Muscle layer of duodenum (tissue), 2 donors: ENCODE measurements at regions not wholly inside any gene's neighbourhood (a gene's known extent, or its start where the extent isn't known, plus 50 kb on each side); places are given as distances from the start of the nearest gene placed in this dataset.

Source experiments
- H3K27ac ChIP-seq: one replicate; pipeline ENCODE4 v1.7.0; 2013; ENCODE audit warnings: mild to moderate bottlenecking, low read length
- H3K27me3 ChIP-seq: one replicate; pipeline ENCODE4 v1.7.0; 2013; ENCODE audit warnings: low read depth, mild to moderate bottlenecking, control low read depth, low read length
- H3K36me3 ChIP-seq, 2 donors: one replicate each; pipeline ENCODE4 v1.7.0; 2013; ENCODE audit warnings: low read length in 2 of 2, control low read depth in 1 of 2, mild to moderate bottlenecking in 1 of 2; ENCODE audit not compliant: insufficient read depth in 2 of 2, control insufficient read depth in 1 of 2
- H3K4me1 ChIP-seq, 2 donors: one replicate each; pipeline ENCODE4 v1.7.0; 2013; ENCODE audit warnings: low read length in 2 of 2, mild to moderate bottlenecking in 2 of 2, control low read depth in 1 of 2, moderate library complexity in 1 of 2; ENCODE audit not compliant: insufficient read depth in 2 of 2, control insufficient read depth in 1 of 2
- H3K4me3 ChIP-seq, 2 donors: one replicate each; pipeline ENCODE4 v1.7.0; 2013; ENCODE audit warnings: low read length in 2 of 2, low read depth in 1 of 2, mild to moderate bottlenecking in 1 of 2
- H3K9me3 ChIP-seq, 2 donors: one replicate each; pipeline ENCODE4 v1.7.0; 2013; ENCODE audit warnings: low read length in 2 of 2, control low read depth in 1 of 2, mild to moderate bottlenecking in 1 of 2; ENCODE audit not compliant: control insufficient read depth in 1 of 2
- donor health status: healthy.

GRCh38 chr2:14944562-14945346 is 312.2 kb downstream of the LRATD1 start:
- H3K27ac ChIP-seq: no peak overlapping the region
- H3K9me3 ChIP-seq: no peaks in the 10 kb centered on the region
- H3K27me3 ChIP-seq: no peaks in the 10 kb centered on the region
- H3K4me1 ChIP-seq: no peaks in the 10 kb centered on the region
- H3K4me3 ChIP-seq: no peak overlapping the region
- no peaks in the 10 kb centered on the region for H3K36me3 ChIP-seq

GRCh38 chr2:14951569-14952285 is 319.2 kb downstream of the LRATD1 start:
- H3K27ac ChIP-seq: no peak overlapping the region
- H3K36me3 ChIP-seq: no peaks in the 10 kb centered on the region
- H3K4me3 ChIP-seq: no peak overlapping the region
- H3K27me3 ChIP-seq: no peaks in the 10 kb centered on the region
- no peaks in the 10 kb centered on the region for H3K4me1 ChIP-seq
- no peaks in the 10 kb centered on the region for H3K9me3 ChIP-seq

DNA sequence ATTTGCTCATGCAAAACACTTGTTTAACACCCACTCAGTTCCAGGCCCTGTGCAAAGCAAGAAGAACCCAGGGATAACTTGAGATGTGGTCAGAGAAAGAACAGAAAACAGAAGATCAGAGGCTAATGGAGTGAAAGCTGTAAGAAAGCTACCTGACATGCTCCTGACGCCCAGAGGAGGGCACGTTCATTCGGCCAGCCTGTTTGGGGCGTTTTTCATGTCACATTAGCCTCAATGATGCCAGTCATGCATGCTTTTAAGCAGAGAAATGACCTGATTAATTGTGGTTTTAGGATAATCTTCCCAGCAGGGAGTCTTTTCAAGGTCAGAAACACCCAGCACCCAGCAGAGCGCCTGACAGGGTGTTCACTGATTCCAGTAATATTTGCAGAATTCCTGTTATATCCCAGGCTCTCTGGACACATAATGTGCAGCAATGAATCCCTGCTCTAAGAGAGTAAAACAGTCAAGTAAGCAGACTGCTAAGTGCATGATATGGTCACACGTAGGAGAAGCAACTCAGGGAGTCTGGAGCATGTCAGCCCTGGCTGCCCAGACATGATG is 320.0 kb downstream of the LRATD1 start:
- no peak overlapping the region for H3K4me3 ChIP-seq

DNA sequence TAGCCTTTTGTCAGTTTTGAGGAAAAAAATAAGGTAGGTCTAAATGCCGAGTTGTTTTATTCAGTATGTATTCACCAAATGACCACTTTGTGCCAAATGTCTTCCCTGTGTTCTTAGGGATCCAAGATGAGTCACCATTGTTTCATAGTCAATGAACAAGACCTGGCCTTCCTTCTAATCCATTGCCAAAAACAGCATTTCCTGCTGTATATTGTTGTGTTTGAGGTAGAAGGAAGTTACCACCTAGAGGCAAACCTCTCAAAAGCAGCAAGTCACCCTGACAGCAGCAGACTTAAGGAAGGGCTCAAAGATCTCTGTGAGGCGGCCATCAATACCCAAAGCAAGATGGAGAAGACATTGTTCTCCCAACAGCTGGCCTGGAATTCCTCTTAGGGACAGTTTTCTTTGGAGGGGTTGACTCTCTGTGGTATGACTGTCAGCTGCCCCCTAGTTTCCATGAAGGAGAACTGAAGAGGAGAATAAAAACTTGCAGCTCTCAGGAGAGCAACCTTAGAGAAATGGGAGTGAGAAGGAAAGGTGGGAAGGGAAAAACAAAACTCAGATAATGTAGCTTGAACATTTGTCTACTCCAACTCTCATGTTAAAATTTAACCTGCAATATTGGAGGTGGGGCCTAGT is 328.3 kb downstream of the LRATD1 start:
- Histone ChIP-seq H3K4me3 (no peak overlapping the region), H3K9me3 (no peaks in the 10 kb centered on the region), H3K36me3 (no peaks in the 10 kb centered on the region), H3K27me3 (no peaks in the 10 kb centered on the region), H3K27ac (no peak overlapping the region), H3K4me1 (no peaks in the 10 kb centered on the region)

More for the DNA sequence above, 320.0 kb downstream of the LRATD1 start:
- Histone ChIP-seq H3K4me1 (no peaks in the 10 kb centered on the region), H3K9me3 (no peaks in the 10 kb centered on the region), H3K36me3 (no peaks in the 10 kb centered on the region), H3K27me3 (no peaks in the 10 kb centered on the region), H3K27ac (no peak overlapping the region)

DNA sequence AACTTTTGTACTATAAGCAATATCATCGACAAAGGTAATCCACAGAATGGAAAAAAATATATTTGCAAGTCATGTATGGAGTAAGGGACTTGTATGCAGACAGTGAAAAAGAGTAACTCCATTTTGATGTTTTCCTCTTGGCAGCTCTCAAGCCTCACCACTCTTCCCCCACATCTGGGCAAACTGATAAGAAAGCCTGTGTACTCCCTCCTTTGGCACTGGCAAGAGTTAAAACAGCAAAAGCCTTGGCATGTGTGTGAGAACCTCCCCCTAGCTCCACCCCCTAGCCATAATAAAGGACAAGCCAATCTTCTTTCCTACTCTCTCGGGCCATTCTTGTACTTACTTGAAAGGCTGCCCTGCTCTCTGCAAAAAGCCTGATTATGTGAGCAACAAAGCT is 335.2 kb downstream of the LRATD1 start:
- H3K27ac ChIP-seq: no peak overlapping the region
- no peak overlapping the region for H3K4me3 ChIP-seq
- no peaks in the 10 kb centered on the region for H3K36me3 ChIP-seq
- H3K9me3 ChIP-seq: no peaks in the 10 kb centered on the region
- H3K27me3 ChIP-seq: no peaks in the 10 kb centered on the region
- no peaks in the 10 kb centered on the region for H3K4me1 ChIP-seq

DNA sequence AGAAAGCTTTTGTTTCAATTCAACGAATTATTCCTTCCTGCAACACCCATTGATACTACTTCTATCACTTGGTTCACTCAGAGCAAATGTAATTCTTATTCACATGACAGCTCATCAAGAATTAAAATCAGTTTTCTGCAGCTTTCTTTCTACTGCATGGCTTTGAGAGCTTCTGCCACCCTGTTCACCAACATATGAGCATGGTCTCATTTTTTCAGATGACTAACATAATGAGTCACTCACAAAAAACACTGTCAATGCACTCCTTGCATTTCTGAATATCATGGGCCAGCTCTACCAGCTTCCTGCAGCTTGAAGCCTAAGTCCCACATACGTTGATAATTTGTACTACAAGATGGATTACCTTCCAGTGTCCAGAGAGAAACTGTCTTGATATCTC is 342.9 kb downstream of the LRATD1 start:
- H3K4me3 ChIP-seq: no peak overlapping the region
- H3K4me1 ChIP-seq: no peaks in the 10 kb centered on the region

GRCh38 chr2:14977021-14977420 is 344.5 kb downstream of the LRATD1 start:
- Histone ChIP-seq H3K4me3 (no peak overlapping the region), H3K27ac (no peak overlapping the region), H3K27me3 (no peaks in the 10 kb centered on the region), H3K4me1 (no peaks in the 10 kb centered on the region), H3K36me3 (no peaks in the 10 kb centered on the region), H3K9me3 (no peaks in the 10 kb centered on the region)

More for the DNA sequence above, 342.9 kb downstream of the LRATD1 start:
- Histone ChIP-seq H3K36me3 (no peaks in the 10 kb centered on the region), H3K9me3 (no peaks in the 10 kb centered on the region), H3K27me3 (no peaks in the 10 kb centered on the region), H3K27ac (no peak overlapping the region)

DNA sequence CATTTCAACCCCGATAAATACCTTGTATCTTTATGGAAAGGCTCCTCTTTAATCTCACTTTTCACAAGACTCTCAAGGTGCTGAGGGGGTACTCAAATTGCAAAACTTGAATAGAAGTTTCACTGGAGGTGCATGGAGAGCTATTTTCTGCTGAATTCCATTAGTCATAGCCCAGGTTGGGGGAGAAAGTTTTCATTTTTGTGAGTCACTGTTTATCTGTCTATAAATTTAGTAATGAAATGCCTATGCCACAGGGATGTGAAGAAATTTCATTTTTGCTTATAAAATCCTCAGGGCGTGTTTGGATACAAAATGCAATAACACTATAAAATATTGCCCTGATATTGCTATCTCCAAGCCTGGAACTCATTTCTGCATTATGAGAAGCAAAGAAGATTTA is 346.3 kb downstream of the LRATD1 start:
- Histone ChIP-seq H3K27me3 (no peaks in the 10 kb centered on the region), H3K9me3 (no peaks in the 10 kb centered on the region), H3K27ac (no peak overlapping the region), H3K4me3 (no peak overlapping the region), H3K36me3 (no peaks in the 10 kb centered on the region), H3K4me1 (no peaks in the 10 kb centered on the region)

- Histone ChIP-seq H3K9me3 (no peaks in the 10 kb centered on the region), H3K27ac (no peak overlapping the region), H3K4me3 (no peak overlapping the region), H3K36me3 (no peaks in the 10 kb centered on the region), H3K4me1 (no peaks in the 10 kb centered on the region), H3K27me3 (no peaks in the 10 kb centered on the region)
Observed at GRCh38 chr2:14982790-14983189, 350.3 kb downstream of the LRATD1 start.

GRCh38 chr2:14988600-14988999 is 356.1 kb downstream of the LRATD1 start:
- Histone ChIP-seq H3K27me3 (no peaks in the 10 kb centered on the region), H3K36me3 (no peaks in the 10 kb centered on the region), H3K4me1 (no peaks in the 10 kb centered on the region), H3K4me3 (no peak overlapping the region), H3K9me3 (no peaks in the 10 kb centered on the region), H3K27ac (no peak overlapping the region)

DNA sequence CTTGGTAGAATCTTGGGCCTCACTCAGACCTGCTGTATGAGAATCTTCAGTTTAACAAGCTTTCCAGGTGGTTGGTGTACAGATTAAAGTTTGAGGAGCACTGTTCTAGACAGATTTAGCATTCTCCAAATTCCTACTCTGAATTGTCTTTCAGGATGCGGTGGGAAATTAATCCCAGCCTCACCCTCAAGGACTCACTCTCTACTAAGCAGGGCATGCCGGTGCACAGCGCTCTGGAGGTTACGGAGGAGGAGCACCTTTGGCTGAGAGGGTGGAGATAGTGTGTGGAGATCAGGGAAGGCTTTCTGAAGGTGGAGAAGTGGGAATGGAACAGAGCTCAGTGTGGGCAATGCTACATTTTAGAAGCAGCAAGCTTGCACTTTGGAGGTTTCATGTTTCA is 359.2 kb downstream of the LRATD1 start:
- no peaks in the 10 kb centered on the region for H3K9me3 ChIP-seq
- no peak overlapping the region for H3K27ac ChIP-seq
- no peaks in the 10 kb centered on the region for H3K36me3 ChIP-seq

More for the DNA sequence above, 359.2 kb downstream of the LRATD1 start:
- no peaks in the 10 kb centered on the region for H3K4me1 ChIP-seq
- H3K27me3 ChIP-seq: no peaks in the 10 kb centered on the region
- no peak overlapping the region for H3K4me3 ChIP-seq
